Caco-2 (cell line): ENCODE measurements at regions not wholly inside any gene's neighbourhood (a gene's known extent, or its start where the extent isn't known, plus 50 kb on each side); places are given as distances from the start of the nearest gene placed in this dataset.

ENCODE experiments used
- BruUV-seq: library from RNA; stranded (reverse); fragments of 400-500 nt; replicated peaks from 2 replicates; lab custom pipeline; 2021; lab: Mats Ljungman, UMichigan
- CTCF ChIA-PET: fragments of 300-600 bp; sonication (Branson Sonifier 250); formaldehyde crosslinking; loops from one replicate; lab custom pipeline; 2022; ENCODE audit warnings: antibody characterized with exemption; lab: Charles Lee
- POLR2A ChIA-PET: fragments of 300-600 bp; sonication (Branson Sonifier 250); formaldehyde crosslinking; loops from one replicate; lab custom pipeline; 2022; ENCODE audit warnings: antibody characterized with exemption; lab: Charles Lee
- DNase-seq, 2 experiments: peaks; one replicate each; pipeline versions ENCODE4 v3.0.0 to v3.0.0-alpha.2; 2020 to 2022
- H3K27me3 ChIP-seq: replicated peaks from 2 replicates; pipeline ENCODE4 v1.6.0; 2011; ENCODE audit warnings: low read length; ENCODE audit not compliant: control insufficient read depth, insufficient read depth
- H3K36me3 ChIP-seq: 2 replicates; pipeline ENCODE4 v1.5.1; 2011; ENCODE audit warnings: low read length; ENCODE audit not compliant: control insufficient read depth, insufficient read depth
- H3K4me1 ChIP-seq: fragments of 250-450 bp; sonication (Bioruptor Pico); 2 replicates; pipeline ENCODE4 v1.5.1; 2020; ENCODE audit warnings: mild to moderate bottlenecking
- H3K4me3 ChIP-seq: 2 replicates; pipeline ENCODE4 v1.5.1; 2011; ENCODE audit warnings: low read depth, mild to moderate bottlenecking, control low read depth, low read length
- H3K9me3 ChIP-seq: fragments of 250-450 bp; sonication (Bioruptor Pico); 2 replicates; pipeline ENCODE4 v1.5.1; 2020; ENCODE audit warnings: mild to moderate bottlenecking, moderate library complexity
- H3K27ac Mint-ChIP-seq: one replicate; pipeline ENCODE4 v1.8.0; 2022; ENCODE audit warnings: mixed read lengths; ENCODE audit not compliant: unreplicated experiment
- H3K27me3 Mint-ChIP-seq: one replicate; pipeline ENCODE4 v1.8.0; 2022; ENCODE audit warnings: mixed read lengths; ENCODE audit not compliant: insufficient read depth, unreplicated experiment
- H3K36me3 Mint-ChIP-seq: one replicate; pipeline ENCODE4 v1.8.0; 2022; ENCODE audit warnings: mild to moderate bottlenecking, mixed read lengths; ENCODE audit not compliant: insufficient read depth, unreplicated experiment
- H3K4me1 Mint-ChIP-seq: one replicate; pipeline ENCODE4 v1.8.0; 2022; ENCODE audit warnings: low read depth, mixed read lengths; ENCODE audit not compliant: unreplicated experiment
- H3K4me3 Mint-ChIP-seq: one replicate; pipeline ENCODE4 v1.8.0; 2022; ENCODE audit warnings: mild to moderate bottlenecking, moderate library complexity, mixed read lengths; ENCODE audit not compliant: unreplicated experiment
- H3K9me3 Mint-ChIP-seq: one replicate; pipeline ENCODE4 v1.8.0; 2022; ENCODE audit warnings: mixed read lengths; ENCODE audit not compliant: unreplicated experiment
- CTCF ChIP-seq, 2 experiments: fragments of 200-600 bp in 1 of 2; IDR thresholded peaks; 1 replicate in 1 of 2; 2 replicates in 1 of 2; pipeline versions ENCODE4 v1.5.1 to v1.8.0; 2011 to 2022; ENCODE audit warnings: antibody characterized with exemption in 1 of 2, control low read depth in 1 of 2, inconsistent platforms in 1 of 2, low read depth in 1 of 2, low read length in 1 of 2, mild to moderate bottlenecking in 1 of 2, moderate library complexity in 1 of 2; ENCODE audit not compliant: insufficient read depth in 1 of 2, severe bottlenecking in 1 of 2, unreplicated experiment in 1 of 2
- intact Hi-C: fragments of 100-400 bp; cut with micrococcal nuclease; formaldehyde crosslinking; loops from one replicate; pipeline ENCODE4 v1.10.0; 2022; ENCODE audit not compliant: unreplicated experiment

- Histone ChIP-seq H3K36me3 (no peaks in the 10 kb centered on the region), H3K4me3 (no peak overlapping the region), H3K4me1 (no peaks in the 10 kb centered on the region), H3K27me3 (no peaks in the 10 kb centered on the region), H3K9me3 (no peaks in the 10 kb centered on the region)
- Mint-ChIP-seq H3K27me3 (no peaks in the 10 kb centered on the region), H3K9me3 (peaks cover 4% of the 10 kb centered on the region), H3K27ac (no peak overlapping the region), H3K36me3 (no peaks in the 10 kb centered on the region), H3K4me3 (no peak overlapping the region), H3K4me1 (no peaks in the 10 kb centered on the region)
- ChIA-PET CTCF (no interaction called here), POLR2A (no interaction called here)
- DNase-seq = no peak
- intact Hi-C loops = no loop called here
- BruUV-seq = no TSS peak
- TF ChIP-seq CTCF (IDR thresholded peaks at IDR 0.05; ENCODE audit: insufficient read depth in 1 of 2, low read depth in 1 of 2, low read length in 1 of 2, severe bottlenecking in 1 of 2, unreplicated experiment in 1 of 2) = no peak
Measured at GRCh38 chr12:103161582-103162362, 204.3 kb downstream of the ASCL1 start.

GRCh38 chr12:103166949-103167348 lies 209.5 kb downstream of the ASCL1 start:
- H3K27me3 Mint-ChIP-seq = no peaks in the 10 kb centered on the region
- no peaks in the 10 kb centered on the region for H3K4me1 Mint-ChIP-seq
- Histone ChIP-seq H3K4me3 (no peak overlapping the region), H3K4me1 (no peaks in the 10 kb centered on the region), H3K36me3 (no peaks in the 10 kb centered on the region), H3K9me3 (no peaks in the 10 kb centered on the region), H3K27me3 (no peaks in the 10 kb centered on the region)
- H3K9me3 Mint-ChIP-seq = no peaks in the 10 kb centered on the region
- ChIA-PET CTCF (no interaction called here), POLR2A (no interaction called here)
- no peak for TF ChIP-seq CTCF (IDR thresholded peaks at IDR 0.05; ENCODE audit: insufficient read depth in 1 of 2, low read depth in 1 of 2, low read length in 1 of 2, severe bottlenecking in 1 of 2, unreplicated experiment in 1 of 2)
- H3K36me3 Mint-ChIP-seq = no peaks in the 10 kb centered on the region
- BruUV-seq = no TSS peak
- no peak for DNase-seq
- no peak overlapping the region for H3K27ac Mint-ChIP-seq
- intact Hi-C loops = no loop called here
- no peak overlapping the region for H3K4me3 Mint-ChIP-seq

GRCh38 chr12:103172447-103173112 lies 215.1 kb downstream of the ASCL1 start:
- no peak for DNase-seq
- intact Hi-C loops = no loop called here
- no peaks in the 10 kb centered on the region for H3K4me1 Mint-ChIP-seq
- H3K36me3 Mint-ChIP-seq = no peaks in the 10 kb centered on the region
- no TSS peak for BruUV-seq
- no peaks in the 10 kb centered on the region for H3K27me3 Mint-ChIP-seq
- POLR2A ChIA-PET = no interaction called here
- H3K27ac Mint-ChIP-seq = no peak overlapping the region
- Histone ChIP-seq H3K9me3 (no peaks in the 10 kb centered on the region), H3K4me1 (no peaks in the 10 kb centered on the region), H3K27me3 (no peaks in the 10 kb centered on the region), H3K4me3 (no peak overlapping the region), H3K36me3 (no peaks in the 10 kb centered on the region)
- TF ChIP-seq CTCF (IDR thresholded peaks at IDR 0.05; ENCODE audit: insufficient read depth in 1 of 2, low read depth in 1 of 2, low read length in 1 of 2, severe bottlenecking in 1 of 2, unreplicated experiment in 1 of 2) = no peak
- CTCF ChIA-PET = no interaction called here
- no peak overlapping the region for H3K4me3 Mint-ChIP-seq
- no peaks in the 10 kb centered on the region for H3K9me3 Mint-ChIP-seq
